ENCODE measurements at regions not wholly inside any gene's neighbourhood (a gene's known extent, or its start where the extent isn't known, plus 50 kb on each side); places are given as distances from the start of the nearest gene placed in this dataset.

- no peak for DNase-seq (ENCODE audit: low read depth, low spot score)
Measured at GRCh38 chr15:62469478-62469873, 304.4 kb upstream of the C2CD4B start.

- peak; percentile 83 for DNase-seq (ENCODE audit: low read depth, low spot score)
Measured at GRCh38 chr15:62469874-62470688, 305.0 kb upstream of the C2CD4B start.

- DNase-seq (ENCODE audit: low read depth, low spot score), result peak; percentile 79
Measured at GRCh38 chr15:62472616-62473299, 307.7 kb upstream of the C2CD4B start.

- no peak for DNase-seq (ENCODE audit: low read depth, low spot score)
Measured at GRCh38 chr15:62474021-62474770, 309.1 kb upstream of the C2CD4B start.

GRCh38 chr15:62474771-62475124 lies 309.7 kb upstream of the C2CD4B start:
- peak; percentile 45 for DNase-seq (ENCODE audit: low read depth, low spot score)

- no peak for DNase-seq (ENCODE audit: low read depth, low spot score)
Measured at GRCh38 chr15:62475591-62475990, 310.5 kb upstream of the C2CD4B start.

- DNase-seq (ENCODE audit: low read depth, low spot score), result no peak
Measured at GRCh38 chr15:62476163-62476562, 311.1 kb upstream of the C2CD4B start.

- no peak for DNase-seq (ENCODE audit: low read depth, low spot score)
Measured at GRCh38 chr15:62477929-62478328, 312.8 kb upstream of the C2CD4B start.

- DNase-seq (ENCODE audit: low read depth, low spot score), result peak; percentile 92
Measured at GRCh38 chr15:62482785-62483429, 317.8 kb upstream of the C2CD4B start.

GRCh38 chr15:62483814-62484213 lies 318.7 kb upstream of the C2CD4B start:
- DNase-seq (ENCODE audit: low read depth, low spot score), result peak; percentile 63

GRCh38 chr15:62485170-62485720 lies 320.2 kb upstream of the C2CD4B start:
- no peak for DNase-seq (ENCODE audit: low read depth, low spot score)

- DNase-seq (ENCODE audit: low read depth, low spot score), result no peak
Measured at GRCh38 chr15:62486041-62486440, 321.0 kb upstream of the C2CD4B start.

GRCh38 chr15:62488387-62488786 lies 323.3 kb upstream of the C2CD4B start:
- DNase-seq (ENCODE audit: low read depth, low spot score), result no peak

GRCh38 chr15:62491642-62492041 lies 326.6 kb upstream of the C2CD4B start:
- no peak for DNase-seq (ENCODE audit: low read depth, low spot score)

- no peak for DNase-seq (ENCODE audit: low read depth, low spot score)
Measured at GRCh38 chr15:62492900-62493299, 327.8 kb upstream of the C2CD4B start.

- no peak for DNase-seq (ENCODE audit: low read depth, low spot score)
Measured at GRCh38 chr15:62494197-62494596, 329.1 kb upstream of the C2CD4B start.

GRCh38 chr15:62495670-62496614 lies 330.9 kb upstream of the C2CD4B start:
- peak; percentile 71 for DNase-seq (ENCODE audit: low read depth, low spot score)

- DNase-seq (ENCODE audit: low read depth, low spot score), result no peak
Measured at GRCh38 chr15:62497356-62497755, 332.3 kb upstream of the C2CD4B start.

- DNase-seq (ENCODE audit: low read depth, low spot score), result no peak
Measured at GRCh38 chr15:62498278-62498677, 333.2 kb upstream of the C2CD4B start.

GRCh38 chr15:62498712-62499111 lies 333.6 kb upstream of the C2CD4B start:
- no peak for DNase-seq (ENCODE audit: low read depth, low spot score)

- DNase-seq (ENCODE audit: low read depth, low spot score), result no peak
Measured at GRCh38 chr15:62500325-62500724, 335.2 kb upstream of the C2CD4B start.
